ENCODE measurements at regions not wholly inside any gene's neighbourhood (a gene's known extent, or its start where the extent isn't known, plus 50 kb on each side); places are given as distances from the start of the nearest gene placed in this dataset.
A peak's percentile ranks its signal among the peaks of the same experiment; 100 is the strongest.

DNA sequence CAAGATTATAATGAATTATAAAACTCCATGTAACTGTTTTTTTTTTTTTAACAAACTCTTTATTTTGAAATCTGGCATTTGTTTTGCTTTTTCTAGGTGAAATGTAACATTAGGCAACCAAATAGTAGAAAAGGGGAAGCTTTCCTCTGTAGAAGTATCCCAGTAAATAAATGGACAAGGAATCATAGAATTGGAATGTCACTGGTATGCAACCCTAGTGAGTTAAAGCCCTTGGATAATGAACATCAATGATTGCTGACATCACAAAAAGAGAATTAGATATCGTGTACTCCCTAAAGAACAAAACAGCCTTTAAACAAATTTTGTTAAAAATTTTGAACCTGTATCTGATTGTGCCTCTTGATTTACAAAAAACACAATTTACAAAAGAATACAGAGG is 93.9 kb upstream of the OGFRL1 start:
- no peak for TF ChIP-seq BHLHE40 (IDR thresholded peaks at IDR 0.05; ENCODE audit: low read depth, low read length)
- TF ChIP-seq FOSL2 (IDR thresholded peaks at IDR 0.05): no peak
- TF ChIP-seq FOSL2 (CRISPR knock-in tag; IDR thresholded peaks at IDR 0.05): peak; percentile 11; the same call in 1 of the 2 replicates
- no peak for TF ChIP-seq POLR2A (IDR thresholded peaks at IDR 0.05; ENCODE audit: low read length)
- TF ChIP-seq MAFK (IDR thresholded peaks at IDR 0.05; ENCODE audit: partially characterized antibody): peak; percentile 72
- TF ChIP-seq NPAS2 (CRISPR knock-in tag; IDR thresholded peaks at IDR 0.05; ENCODE audit: borderline replicate concordance): no peak
- TF ChIP-seq NR3C1 (IDR thresholded peaks at IDR 0.05): no peak
- no peak for TF ChIP-seq SREBF2 (IDR thresholded peaks at IDR 0.05)
- no peak for TF ChIP-seq ESRRA (IDR thresholded peaks at IDR 0.05; ENCODE audit: borderline replicate concordance, low read length)
- TF ChIP-seq JUNB (IDR thresholded peaks at IDR 0.05): no peak
- no peak for TF ChIP-seq HOXB5 (CRISPR knock-in tag; IDR thresholded peaks at IDR 0.05)
- 19% methylated on average over 1 of the region's 1 CpG for WGBS (ENCODE audit: missing lambda C conversion rate)
- FAIRE-seq (no peak), ATAC-seq (peak in 1 of 2 experiments; percentile 59; a peak in 2 of 6 replicates), DNase-seq (ENCODE audit: low read depth in 1 of 2, low spot score in 1 of 2) (peak in 1 of 2 experiments; percentile 5)
- H3K4me3 ChIP-seq: no peak overlapping the region
- H3K4me2 ChIP-seq: peak overlapping the region; percentile 37; the same call in 2 of the 3 replicates
- H3K9me3 ChIP-seq: no peaks in the 10 kb centered on the region
- ChIA-PET POLR2A (no interaction called here), CTCF (no interaction called here)
- H3K27ac ChIP-seq: no peak overlapping the region; a peak in 1 of 6 replicates
- H3K4me1 ChIP-seq: peaks cover 18% of the 10 kb centered on the region; the same call in 2 of the 3 replicates

DNA sequence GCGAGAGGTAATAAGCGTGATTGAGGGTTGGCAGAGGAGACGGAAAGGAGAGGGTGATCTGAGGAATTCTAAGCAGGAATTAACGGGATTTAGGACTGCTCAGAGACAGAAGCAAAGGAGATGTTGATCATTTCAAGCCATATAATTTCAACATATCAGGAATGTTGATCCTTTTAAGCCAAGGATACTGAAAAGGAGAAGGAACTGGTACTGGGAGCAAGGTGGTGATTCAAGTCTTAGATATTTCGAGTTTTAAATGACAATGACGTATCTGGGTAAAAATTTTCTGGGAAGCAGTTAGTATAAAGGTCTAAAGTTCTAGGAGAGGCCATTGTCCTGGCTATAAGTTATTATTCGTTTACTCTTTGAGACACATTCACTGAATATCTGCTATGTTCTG is 91.3 kb upstream of the OGFRL1 start:
- WGBS (ENCODE audit: missing lambda C conversion rate): 57% methylated on average over 7 of the region's 7 CpGs
- CTCF ChIA-PET: interaction anchor here (0.6 to 1.4 kb wide), 2 partner anchors 91 to 464 kb away, joined by 3 read pairs; no protein-coding TSS in a partner anchor
- no peak for FAIRE-seq

DNA sequence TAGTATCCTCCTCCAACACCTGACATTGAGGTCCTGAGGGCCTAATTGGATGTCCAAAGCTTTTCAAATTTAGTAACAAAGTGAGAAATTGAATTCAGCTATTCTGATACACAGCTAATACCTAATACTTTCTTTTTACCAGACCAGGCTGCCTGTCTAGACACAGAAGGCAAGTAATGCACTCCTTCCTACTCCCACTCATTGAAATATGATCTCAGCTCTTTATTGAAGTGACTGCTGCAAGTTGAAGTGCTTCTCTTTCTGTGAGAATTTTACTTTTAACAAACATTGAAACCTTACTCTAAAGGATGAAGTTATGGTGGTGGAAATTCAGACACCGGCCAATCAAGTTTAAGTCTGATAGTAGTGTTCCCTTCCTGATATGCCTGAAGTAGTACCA is 90.8 kb upstream of the OGFRL1 start:
- ATAC-seq: peak in 1 of 2 experiments; percentile 46; a peak in 2 of 6 replicates
- H3K9me3 ChIP-seq: no peaks in the 10 kb centered on the region
- H3K4me2 ChIP-seq: peak overlapping the region; percentile 45
- WGBS (ENCODE audit: missing lambda C conversion rate): 94% methylated on average over 1 of the region's 1 CpG
- ChIA-PET POLR2A (no interaction called here), CTCF (interaction anchor here (1.1 to 1.4 kb wide), 2 partner anchors 26 to 90 kb away, joined by 3 read pairs; no protein-coding TSS in a partner anchor)
- no peak overlapping the region for H3K4me3 ChIP-seq
- DNase-seq (ENCODE audit: low read depth in 1 of 2, low spot score in 1 of 2): no peak
- H3K27ac ChIP-seq: peak overlapping the region; percentile 50 to 79; a peak in 4 of 6 replicates
- TF ChIP-seq FOSL2 (IDR thresholded peaks at IDR 0.05): no peak
- TF ChIP-seq FOSL2 (CRISPR knock-in tag; IDR thresholded peaks at IDR 0.05): no peak
- TF ChIP-seq ZNF302 (CRISPR knock-in tag; IDR thresholded peaks at IDR 0.05): no peak
- TF ChIP-seq HOXB13 (CRISPR knock-in tag; IDR thresholded peaks at IDR 0.05; ENCODE audit: low read depth): no peak
- TF ChIP-seq CEBPB (IDR thresholded peaks at IDR 0.05): no peak
- TF ChIP-seq PHF8 (IDR thresholded peaks at IDR 0.05; ENCODE audit: borderline replicate concordance, low read depth): no peak
- no peak for TF ChIP-seq RAD21 (conservative IDR thresholded peaks at IDR 0.05 in 1 of 2, IDR thresholded peaks at IDR 0.05 in 1 of 2)
- TF ChIP-seq POLR2AphosphoS2 (conservative IDR thresholded peaks at IDR 0.05; ENCODE audit: low read length): no peak
- TF ChIP-seq, protein P1, sequence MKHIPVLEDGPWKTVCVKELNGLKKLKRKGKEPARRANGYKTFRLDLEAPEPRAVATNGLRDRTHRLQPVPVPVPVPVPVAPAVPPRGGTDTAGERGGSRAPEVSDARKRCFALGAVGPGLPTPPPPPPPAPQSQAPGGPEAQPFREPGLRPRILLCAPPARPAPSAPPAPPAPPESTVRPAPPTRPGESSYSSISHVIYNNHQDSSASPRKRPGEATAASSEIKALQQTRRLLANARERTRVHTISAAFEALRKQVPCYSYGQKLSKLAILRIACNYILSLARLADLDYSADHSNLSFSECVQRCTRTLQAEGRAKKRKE (CRISPR knock-in tag; IDR thresholded peaks at IDR 0.05; ENCODE audit: low read depth): no peak
- peaks cover 18% of the 10 kb centered on the region; the same call in 2 of the 3 replicates for H3K4me1 ChIP-seq
- no peak for FAIRE-seq

More for the DNA sequence above, 91.3 kb upstream of the OGFRL1 start:
- peak overlapping the region; percentile 50 to 79 for H3K27ac ChIP-seq
- TF ChIP-seq, protein P2, sequence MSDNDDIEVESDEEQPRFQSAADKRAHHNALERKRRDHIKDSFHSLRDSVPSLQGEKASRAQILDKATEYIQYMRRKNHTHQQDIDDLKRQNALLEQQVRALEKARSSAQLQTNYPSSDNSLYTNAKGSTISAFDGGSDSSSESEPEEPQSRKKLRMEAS (IDR thresholded peaks at IDR 0.05): no peak
- TF ChIP-seq, protein P3, sequence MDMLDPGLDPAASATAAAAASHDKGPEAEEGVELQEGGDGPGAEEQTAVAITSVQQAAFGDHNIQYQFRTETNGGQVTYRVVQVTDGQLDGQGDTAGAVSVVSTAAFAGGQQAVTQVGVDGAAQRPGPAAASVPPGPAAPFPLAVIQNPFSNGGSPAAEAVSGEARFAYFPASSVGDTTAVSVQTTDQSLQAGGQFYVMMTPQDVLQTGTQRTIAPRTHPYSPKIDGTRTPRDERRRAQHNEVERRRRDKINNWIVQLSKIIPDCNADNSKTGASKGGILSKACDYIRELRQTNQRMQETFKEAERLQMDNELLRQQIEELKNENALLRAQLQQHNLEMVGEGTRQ (IDR thresholded peaks at IDR 0.05): no peak
- TF ChIP-seq MAZ (IDR thresholded peaks at IDR 0.05; ENCODE audit: borderline replicate concordance, low read depth, low read length) (no peak), BCL3 (IDR thresholded peaks at IDR 0.05) (no peak), HOXB13 (CRISPR knock-in tag; IDR thresholded peaks at IDR 0.05; ENCODE audit: low read depth) (no peak), FOSL2 (IDR thresholded peaks at IDR 0.05) (no peak), FOSL2 (CRISPR knock-in tag; IDR thresholded peaks at IDR 0.05) (no peak), HOXB5 (CRISPR knock-in tag; IDR thresholded peaks at IDR 0.05) (no peak)
- H3K4me2 ChIP-seq: peak overlapping the region; percentile 45
- H3K9me3 ChIP-seq: no peaks in the 10 kb centered on the region
- peaks cover 18% of the 10 kb centered on the region; the same call in 2 of the 3 replicates for H3K4me1 ChIP-seq
- ATAC-seq: peak; percentile 19 to 65; a peak in 5 of 6 replicates
- H3K4me3 ChIP-seq: no peak overlapping the region
- POLR2A ChIA-PET: no interaction called here
- peak in 1 of 2 experiments; percentile 18 for DNase-seq (ENCODE audit: low read depth in 1 of 2, low spot score in 1 of 2)
